IMR-90 (cell line): ENCODE measurements at regions not wholly inside any gene's neighbourhood (a gene's known extent, or its start where the extent isn't known, plus 50 kb on each side); places are given as distances from the start of the nearest gene placed in this dataset.

Experiments used
- ATAC-seq: fragments of 200-7000 bp; cut with Tn5 transposase; 2 replicates; pipeline ENCODE4 v1.9.1; 2020; ENCODE audit warnings: low read depth, mild to moderate bottlenecking, moderate library complexity
- BruUV-seq: library from RNA; stranded (reverse); fragments of 400-500 nt; replicated peaks from 2 replicates; lab custom pipeline; 2021; lab: Mats Ljungman, UMichigan
- CTCF ChIA-PET: fragments of 300-600 bp; formaldehyde crosslinking; extraction: SDS; loops from one replicate; lab custom pipeline; 2021; ENCODE audit warnings: antibody characterized with exemption; lab: Yijun Ruan, JAX
- POLR2A ChIA-PET: fragments of 300-600 bp; sonication (Branson Sonifier 250); formaldehyde crosslinking; loops from one replicate; lab custom pipeline; 2022; ENCODE audit warnings: antibody characterized with exemption; ENCODE audit not compliant: unreplicated experiment; lab: Charles Lee
- DNase-seq: peaks from one replicate; pipeline ENCODE4 v3.0.0; 2013
- H2AFZ ChIP-seq: replicated peaks from 2 replicates; pipeline ENCODE3; 2013; ENCODE audit warnings: low read length, mild to moderate bottlenecking; ENCODE audit not compliant: poor library complexity
- H2AK5ac ChIP-seq: 2 replicates; pipeline ENCODE4 v1.6.1; 2013; ENCODE audit warnings: low read depth, low read length, inconsistent platforms
- H2AK9ac ChIP-seq: replicated peaks from 2 replicates; pipeline ENCODE3; 2013; ENCODE audit warnings: mild to moderate bottlenecking, low read depth, low read length, moderate library complexity; ENCODE audit not compliant: poor library complexity
- H2BK120ac ChIP-seq: 2 replicates; pipeline ENCODE4 v1.6.1; 2013; ENCODE audit warnings: low read depth, low read length, inconsistent platforms
- H2BK15ac ChIP-seq: 3 replicates; pipeline ENCODE4 v1.6.1; 2013; ENCODE audit warnings: low read depth, low read length, inconsistent platforms
- H2BK20ac ChIP-seq: 2 replicates; pipeline ENCODE4 v1.6.1; 2013; ENCODE audit warnings: low read depth, mild to moderate bottlenecking, inconsistent platforms, low read length, moderate library complexity
- H2BK5ac ChIP-seq: 2 replicates; pipeline ENCODE4 v1.6.1; 2013; ENCODE audit warnings: mild to moderate bottlenecking, low read depth, low read length, inconsistent platforms; ENCODE audit not compliant: poor library complexity, severe bottlenecking
- H3K14ac ChIP-seq: replicated peaks from 2 replicates; pipeline ENCODE4 v1.6.1; 2013; ENCODE audit warnings: low read depth, low read length, inconsistent platforms
- H3K18ac ChIP-seq: 2 replicates; pipeline ENCODE4 v1.6.1; 2013; ENCODE audit warnings: low read depth, low read length, control low read depth
- H3K23ac ChIP-seq: 2 replicates; pipeline ENCODE4 v1.6.1; 2013; ENCODE audit warnings: low read depth, low read length, inconsistent platforms
- H3K27ac ChIP-seq: 2 replicates; pipeline ENCODE4 v1.5.1; 2013; ENCODE audit warnings: mild to moderate bottlenecking, control low read depth, low read length; ENCODE audit not compliant: insufficient read depth
- H3K27me3 ChIP-seq: 2 replicates; pipeline ENCODE4 v1.6.1; 2013; ENCODE audit warnings: low read length; ENCODE audit not compliant: control insufficient read depth, insufficient read depth
- H3K36me3 ChIP-seq: 2 replicates; pipeline ENCODE4 v1.6.1; 2013; ENCODE audit warnings: low read length, mixed read lengths; ENCODE audit not compliant: control insufficient read depth, insufficient read depth
- H3K4ac ChIP-seq: 2 replicates; pipeline ENCODE4 v1.6.1; 2013; ENCODE audit warnings: low read depth, low read length, inconsistent platforms
- H3K4me1 ChIP-seq: 2 replicates; pipeline ENCODE4 v1.6.1; 2013; ENCODE audit warnings: low read length, mixed read lengths; ENCODE audit not compliant: control insufficient read depth, insufficient read depth
- H3K4me2 ChIP-seq: 2 replicates; pipeline ENCODE4 v1.6.1; 2013; ENCODE audit warnings: low read depth, mild to moderate bottlenecking, control low read depth, low read length, moderate library complexity
- H3K4me3 ChIP-seq: 2 replicates; pipeline ENCODE4 v1.5.1; 2013; ENCODE audit warnings: low read depth, mild to moderate bottlenecking, control low read depth, low read length, moderate library complexity; ENCODE audit not compliant: insufficient read depth
- H3K56ac ChIP-seq: 2 replicates; pipeline ENCODE4 v1.6.1; 2013; ENCODE audit warnings: low read length, inconsistent platforms; ENCODE audit not compliant: insufficient read depth; ENCODE audit errors: extremely low read depth
- H3K79me1 ChIP-seq, 2 experiments: 2 replicates each; pipeline ENCODE4 v1.6.1; 2013; ENCODE audit warnings: low read length in 2 of 2, inconsistent platforms in 1 of 2, low read depth in 1 of 2
- H3K9ac ChIP-seq: 2 replicates; pipeline ENCODE4 v1.6.1; 2013; ENCODE audit warnings: low read depth, low read length, control low read depth
- H3K9me1 ChIP-seq: 2 replicates; pipeline ENCODE4 v1.6.1; 2013; ENCODE audit warnings: low read length, inconsistent platforms; ENCODE audit not compliant: insufficient read depth
- H3K9me3 ChIP-seq: 2 replicates; pipeline ENCODE4 v1.6.1; 2013; ENCODE audit warnings: low read length; ENCODE audit not compliant: control insufficient read depth, insufficient read depth
- H4K20me1 ChIP-seq: 2 replicates; pipeline ENCODE4 v1.6.1; 2013; ENCODE audit warnings: low read length, inconsistent platforms; ENCODE audit not compliant: insufficient read depth
- H4K5ac ChIP-seq: 2 replicates; pipeline ENCODE4 v1.6.1; 2013; ENCODE audit warnings: mild to moderate bottlenecking, low read depth, low read length, control low read depth
- H4K8ac ChIP-seq, 2 experiments: 2 replicates each; pipeline ENCODE4 v1.6.1; 2013; ENCODE audit warnings: low read depth in 2 of 2, low read length in 2 of 2, control low read depth in 1 of 2, inconsistent platforms in 1 of 2
- H4K91ac ChIP-seq: 2 replicates; pipeline ENCODE4 v1.6.1; 2013; ENCODE audit warnings: low read depth, low read length, inconsistent platforms; ENCODE audit not compliant: insufficient read depth
- BHLHE40 ChIP-seq: fragments of 150-350 bp; IDR thresholded peaks from 2 replicates; pipeline ENCODE4 v1.6.1; 2016; ENCODE audit warnings: mild to moderate bottlenecking, low read depth, low read length
- CEBPB ChIP-seq: IDR thresholded peaks from 2 replicates; pipeline ENCODE4 v1.6.1; 2012; ENCODE audit warnings: low read depth, low read length, improper control_type of control experiment
- CHD1 ChIP-seq: IDR thresholded peaks from 2 replicates; pipeline ENCODE4 v1.6.1; 2012; ENCODE audit warnings: low read depth, low read length, improper control_type of control experiment
- CTCF ChIP-seq: conservative IDR thresholded peaks from 2 replicates; pipeline ENCODE4 v1.5.1; 2012; ENCODE audit warnings: mild to moderate bottlenecking, low read depth, low read length, improper control_type of control experiment
- ELK1 ChIP-seq: fragments of 150-350 bp; IDR thresholded peaks from 2 replicates; pipeline ENCODE4 v1.6.1; 2016; ENCODE audit warnings: low read depth, mild to moderate bottlenecking, low read length, moderate library complexity, borderline replicate concordance
- FOS ChIP-seq: fragments of 150-350 bp; IDR thresholded peaks from 2 replicates; pipeline ENCODE4 v1.6.1; 2016; ENCODE audit warnings: low read depth, low read length
- MAFK ChIP-seq: IDR thresholded peaks from 2 replicates; pipeline ENCODE4 v1.6.1; 2012; ENCODE audit warnings: low read depth, low read length, improper control_type of control experiment
- MAZ ChIP-seq: IDR thresholded peaks from 2 replicates; pipeline ENCODE4 v1.6.1; 2012; ENCODE audit warnings: low read depth, mild to moderate bottlenecking, low read length, improper control_type of control experiment, moderate library complexity, borderline replicate concordance
- MXI1 ChIP-seq: IDR thresholded peaks from 2 replicates; pipeline ENCODE4 v1.6.1; 2012; ENCODE audit warnings: low read depth, mild to moderate bottlenecking, low read length, moderate library complexity, borderline replicate concordance
- NFE2L2 ChIP-seq: fragments of 150-350 bp; IDR thresholded peaks from 2 replicates; pipeline ENCODE4 v1.6.1; 2016; ENCODE audit warnings: low read depth, mild to moderate bottlenecking, low read length
- POLR2A ChIP-seq: IDR thresholded peaks from 2 replicates; pipeline ENCODE4 v1.6.1; 2012; ENCODE audit warnings: mild to moderate bottlenecking, low read depth, low read length
- RAD21 ChIP-seq: IDR thresholded peaks from 2 replicates; pipeline ENCODE4 v1.6.1; 2012; ENCODE audit warnings: low read length, improper control_type of control experiment
- RCOR1 ChIP-seq: IDR thresholded peaks from 2 replicates; pipeline ENCODE4 v1.6.1; 2012; ENCODE audit warnings: mild to moderate bottlenecking, low read length, improper control_type of control experiment; ENCODE audit not compliant: insufficient replicate concordance
- RFX5 ChIP-seq: IDR thresholded peaks from 2 replicates; pipeline ENCODE4 v1.8.0; 2012; ENCODE audit warnings: low read depth, mild to moderate bottlenecking, low read length, moderate library complexity
- SMC3 ChIP-seq: fragments of 150-350 bp; IDR thresholded peaks from 2 replicates; pipeline ENCODE4 v1.6.1; 2016; ENCODE audit warnings: low read depth, mild to moderate bottlenecking, antibody characterized with exemption, low read length, moderate library complexity
- WGBS, 2 experiments: methylation state at CpG; one replicate each; pipeline versions ENCODE4 v1.1.5 to v1.1.7; 2013; ENCODE audit warnings: missing lambda C conversion rate in 2 of 2; ENCODE audit not compliant: insufficient read length in 1 of 2; ENCODE audit errors: extremely low coverage in 2 of 2; 5-methylcytosine and 5-hydroxymethylcytosine counted together
- dilution Hi-C: fragments of 300-500 bp; cut with HindIII; formaldehyde crosslinking; loops from one replicate; pipeline ENCODE4 v1.14.3; 2018; ENCODE audit warnings: low sequenced_read_pairs; ENCODE audit not compliant: unreplicated experiment
- in situ Hi-C: fragments of 300-500 bp; cut with MboI; formaldehyde crosslinking; loops from 3 replicates; pipeline ENCODE4 v1.14.3; 2019; ENCODE audit warnings: low sequenced_read_pairs, inconsistent platforms, mixed read lengths
- intact Hi-C: fragments of 100-400 bp; cut with micrococcal nuclease; formaldehyde crosslinking; loops from 2 replicates; pipeline ENCODE4 v1.10.0; 2022
- TF ChIP-seq, protein P1 (sequence below): fragments of 150-350 bp; IDR thresholded peaks from 2 replicates; pipeline ENCODE4 v1.6.1; 2017; ENCODE audit warnings: mild to moderate bottlenecking, antibody characterized with exemption, low read length, low read depth

GRCh38 chr12:114191581-114191980 lies 214.4 kb downstream of the TBX5 start:
- POLR2A ChIA-PET: no interaction called here

More at GRCh38 chr12:114191581-114191980, 214.4 kb downstream of the TBX5 start:
- Histone ChIP-seq H3K27me3 (no peaks in the 10 kb centered on the region; the same call in 1 of the 2 replicates), H2AFZ (no peak overlapping the region), H2AK5ac (no peak overlapping the region), H3K23ac (no peak overlapping the region), H3K4me1 (no peaks in the 10 kb centered on the region), H2BK5ac (no peak overlapping the region), H4K8ac (no peak overlapping the region), H3K14ac (no peak overlapping the region), H3K27ac (no peak overlapping the region), H4K20me1 (no peaks in the 10 kb centered on the region), H4K91ac (no peak overlapping the region), H3K79me1 (no peaks in the 10 kb centered on the region), H3K4me2 (no peak overlapping the region), H2BK120ac (no peak overlapping the region), H3K9me3 (no peaks in the 10 kb centered on the region), H3K56ac (no peak overlapping the region), H2BK15ac (no peak overlapping the region), H3K4me3 (no peak overlapping the region), H2AK9ac (no peak overlapping the region), H2BK20ac (no peak overlapping the region), H3K9me1 (no peaks in the 10 kb centered on the region), H3K18ac (no peak overlapping the region), H3K36me3 (no peaks in the 10 kb centered on the region), H3K9ac (no peak overlapping the region), H3K4ac (no peak overlapping the region), H4K5ac (no peak overlapping the region)
- CTCF ChIA-PET: no interaction called here
- TF ChIP-seq RAD21 (no peak), MAFK (no peak), MAZ (no peak), CEBPB (no peak), CTCF (no peak), RCOR1 (no peak), FOS (no peak), RFX5 (no peak), SMC3 (no peak), POLR2A (no peak), MXI1 (no peak), NFE2L2 (no peak), CHD1 (no peak), ELK1 (no peak), BHLHE40 (no peak)
- TF ChIP-seq, protein P1, sequence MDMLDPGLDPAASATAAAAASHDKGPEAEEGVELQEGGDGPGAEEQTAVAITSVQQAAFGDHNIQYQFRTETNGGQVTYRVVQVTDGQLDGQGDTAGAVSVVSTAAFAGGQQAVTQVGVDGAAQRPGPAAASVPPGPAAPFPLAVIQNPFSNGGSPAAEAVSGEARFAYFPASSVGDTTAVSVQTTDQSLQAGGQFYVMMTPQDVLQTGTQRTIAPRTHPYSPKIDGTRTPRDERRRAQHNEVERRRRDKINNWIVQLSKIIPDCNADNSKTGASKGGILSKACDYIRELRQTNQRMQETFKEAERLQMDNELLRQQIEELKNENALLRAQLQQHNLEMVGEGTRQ: no peak
- intact Hi-C loops (no loop called here), in situ Hi-C loops (no loop called here), dilution Hi-C loops (no loop called here)
- ATAC-seq (no peak), DNase-seq (no peak)
- no TSS peak for BruUV-seq
- no CpG with 5 or more reads among the region's 6 CpGs for WGBS, 2 experiments
